NCI-H345 (cell line): ENCODE measurements at regions not wholly inside any gene's neighbourhood (a gene's known extent, or its start where the extent isn't known, plus 50 kb on each side); places are given as distances from the start of the nearest gene placed in this dataset.
"Not testable (repeated sequence)": the region's sequence is repeated elsewhere in the genome, so short reads cannot be mapped to it uniquely, and the experiment has no call there.

ENCODE experiments used
- DNase-seq: peaks from one replicate; lab custom pipeline; 2025; lab: John Stamatoyannopoulos, UW

- no peak for DNase-seq
These were observed 149.3 kb upstream of the TCF4 start for GRCh38 chr18:55737266-55737665.

GRCh38 chr18:55735969-55736368 lies 148.0 kb upstream of the TCF4 start:
- DNase-seq = no peak

- no peak for DNase-seq
These were observed 147.3 kb upstream of the TCF4 start for GRCh38 chr18:55735199-55735855.

GRCh38 chr18:55732227-55733106 lies 144.5 kb upstream of the TCF4 start:
- DNase-seq = no peak

- no peak for DNase-seq
These were observed 143.6 kb upstream of the TCF4 start for GRCh38 chr18:55731594-55732042.

GRCh38 chr18:55721006-55721405 lies 133.0 kb upstream of the TCF4 start:
- not testable (repeated sequence) for DNase-seq

GRCh38 chr18:55713707-55714106 lies 125.7 kb upstream of the TCF4 start:
- no peak for DNase-seq

- no peak for DNase-seq
These were observed 118.9 kb upstream of the TCF4 start for GRCh38 chr18:55706898-55707297.

GRCh38 chr18:55699233-55699765 lies 111.3 kb upstream of the TCF4 start:
- DNase-seq = no peak

- DNase-seq = no peak
These were observed 108.8 kb upstream of the TCF4 start for GRCh38 chr18:55696811-55697210.

GRCh38 chr18:55695091-55695490 lies 107.1 kb upstream of the TCF4 start:
- DNase-seq = no peak

- DNase-seq = no peak
These were observed 106.3 kb upstream of the TCF4 start for GRCh38 chr18:55694291-55694690.

GRCh38 chr18:55688030-55688429 lies 100.0 kb upstream of the TCF4 start:
- no peak for DNase-seq

GRCh38 chr18:55687106-55687505 lies 99.1 kb upstream of the TCF4 start:
- DNase-seq = no peak

- no peak for DNase-seq
These were observed 97.6 kb upstream of the TCF4 start for GRCh38 chr18:55685638-55686037.

- no peak for DNase-seq
These were observed 84.8 kb upstream of the TCF4 start for GRCh38 chr18:55672574-55673361.

- no peak for DNase-seq
These were observed 77.5 kb upstream of the TCF4 start for GRCh38 chr18:55665506-55665905.

GRCh38 chr18:55664758-55665400 lies 76.9 kb upstream of the TCF4 start:
- not testable (repeated sequence) for DNase-seq

- no peak for DNase-seq
These were observed 75.9 kb upstream of the TCF4 start for GRCh38 chr18:55663891-55664290.

- DNase-seq = no peak
These were observed 70.6 kb upstream of the TCF4 start for GRCh38 chr18:55658598-55658997.

GRCh38 chr18:55657572-55658331 lies 69.8 kb upstream of the TCF4 start:
- no peak for DNase-seq
